Memory B cell (primary cell): ENCODE measurements at regions not wholly inside any gene's neighbourhood (a gene's known extent, or its start where the extent isn't known, plus 50 kb on each side); places are given as distances from the start of the nearest gene placed in this dataset.

ENCODE experiments used
- ATAC-seq: fragments of 150-1000 bp; cut with Tn5 transposase; 2 replicates; pipeline ENCODE4 v1.10.0; 2021; ENCODE audit warnings: low read depth, mild to moderate bottlenecking, moderate library complexity
- DNase-seq, 2 donors: peaks; one replicate each; pipeline ENCODE4 v3.0.0; 2022; ENCODE audit warnings: low spot score in 2 of 2
- H3K27ac Mint-ChIP-seq: one replicate; pipeline ENCODE4 v1.8.0; 2022; ENCODE audit warnings: mild to moderate bottlenecking, moderate library complexity, mixed read lengths
- H3K27me3 Mint-ChIP-seq: one replicate; pipeline ENCODE4 v1.8.0; 2022; ENCODE audit warnings: mixed read lengths
- H3K36me3 Mint-ChIP-seq: one replicate; pipeline ENCODE4 v1.8.0; 2022; ENCODE audit warnings: mild to moderate bottlenecking, mixed read lengths
- H3K4me1 Mint-ChIP-seq: one replicate; pipeline ENCODE4 v1.8.0; 2022; ENCODE audit warnings: mixed read lengths
- H3K4me3 Mint-ChIP-seq: one replicate; pipeline ENCODE4 v1.8.0; 2022; ENCODE audit warnings: mild to moderate bottlenecking, moderate library complexity, mixed read lengths
- H3K9me3 Mint-ChIP-seq: one replicate; pipeline ENCODE4 v1.8.0; 2022; ENCODE audit warnings: mixed read lengths

DNA sequence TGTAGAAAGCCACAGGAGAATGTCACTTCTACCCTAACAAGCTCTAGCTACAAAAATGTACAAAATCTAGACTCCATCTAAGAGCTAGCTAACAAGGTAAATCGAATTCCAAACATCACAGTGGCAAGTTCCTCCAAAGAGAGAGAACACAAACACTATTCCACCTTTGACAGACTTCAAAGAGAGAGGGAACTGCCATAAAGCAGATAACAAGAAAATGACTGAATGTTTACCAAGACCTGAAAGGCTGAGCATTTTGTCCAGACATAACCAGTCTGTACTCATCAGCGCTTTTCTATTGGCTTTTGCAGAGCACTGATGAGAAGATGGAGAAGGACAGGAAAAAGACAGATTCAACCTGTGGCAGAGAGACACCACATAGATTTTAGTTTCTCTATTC is 1419.6 kb upstream of the ALCAM start:
- Mint-ChIP-seq H3K27ac (no peak overlapping the region), H3K9me3 (no peaks in the 10 kb centered on the region), H3K4me3 (no peak overlapping the region), H3K27me3 (no peaks in the 10 kb centered on the region), H3K4me1 (no peaks in the 10 kb centered on the region), H3K36me3 (no peaks in the 10 kb centered on the region)
- DNase-seq: no peak
- no peak for ATAC-seq

DNA sequence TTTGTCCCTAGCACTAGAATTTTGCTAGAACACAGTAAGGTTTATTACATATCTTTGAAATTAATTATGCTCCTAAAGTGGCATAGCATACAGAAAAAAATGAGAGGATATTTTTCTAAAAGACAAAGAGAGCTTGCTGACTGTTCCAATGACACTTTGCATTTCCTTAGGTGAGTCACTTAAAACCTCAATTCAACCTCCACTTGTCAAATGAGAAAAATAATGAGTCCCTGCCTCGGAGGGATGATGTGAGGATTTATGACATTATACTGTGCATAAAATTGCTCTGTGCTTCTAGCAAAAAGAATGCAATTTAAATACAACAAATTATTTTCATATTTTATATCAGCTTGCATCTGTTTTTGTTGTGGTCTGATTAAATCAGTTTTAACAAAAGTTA is 1417.0 kb upstream of the ALCAM start:
- Mint-ChIP-seq H3K27me3 (no peaks in the 10 kb centered on the region), H3K4me1 (no peaks in the 10 kb centered on the region), H3K36me3 (no peaks in the 10 kb centered on the region), H3K9me3 (no peaks in the 10 kb centered on the region), H3K4me3 (no peak overlapping the region), H3K27ac (no peak overlapping the region)
- no peak for DNase-seq
- ATAC-seq: no peak

DNA sequence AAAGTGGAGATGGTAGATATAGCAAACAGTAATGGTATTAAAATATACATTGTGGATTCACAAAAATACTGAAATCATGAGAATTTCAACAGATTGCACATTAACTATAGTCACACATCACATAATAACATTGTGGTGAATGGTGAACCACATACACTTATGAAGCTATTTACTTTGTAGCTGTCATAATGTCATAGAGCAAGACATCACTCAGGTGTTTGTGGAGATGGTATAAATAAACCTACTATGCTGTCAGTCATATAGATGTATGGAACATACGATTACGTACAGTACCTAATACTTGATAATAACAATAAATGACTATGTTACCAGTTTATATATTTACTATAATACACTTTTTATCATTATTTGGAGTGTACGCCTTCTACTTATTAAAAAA is 1416.0 kb upstream of the ALCAM start:
- no peak for ATAC-seq
- Mint-ChIP-seq H3K9me3 (no peaks in the 10 kb centered on the region), H3K4me3 (no peak overlapping the region), H3K4me1 (no peaks in the 10 kb centered on the region), H3K27ac (no peak overlapping the region), H3K36me3 (no peaks in the 10 kb centered on the region), H3K27me3 (no peaks in the 10 kb centered on the region)
- no peak for DNase-seq

DNA sequence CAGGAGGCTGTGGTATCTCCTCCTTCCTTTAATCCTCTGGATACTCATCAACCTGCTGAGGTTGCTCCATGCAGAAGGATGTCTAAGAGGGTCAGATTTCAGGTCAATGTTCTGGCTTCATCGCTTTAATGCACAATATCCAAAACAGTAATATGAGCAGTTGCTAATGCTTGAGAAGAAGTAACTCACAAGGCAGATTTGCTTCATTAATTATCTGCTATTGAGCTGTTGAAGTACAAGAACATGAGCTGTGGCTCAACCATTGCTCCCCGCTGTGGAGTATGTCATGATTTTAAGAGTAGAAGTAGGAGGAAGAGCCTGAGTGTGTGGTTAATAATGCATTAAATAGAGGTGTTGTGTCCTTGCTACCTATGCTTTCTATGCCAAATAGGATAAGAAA is 1412.9 kb upstream of the ALCAM start:
- Mint-ChIP-seq H3K4me1 (no peaks in the 10 kb centered on the region), H3K4me3 (no peak overlapping the region), H3K9me3 (no peaks in the 10 kb centered on the region), H3K36me3 (no peaks in the 10 kb centered on the region), H3K27ac (no peak overlapping the region), H3K27me3 (no peaks in the 10 kb centered on the region)
- DNase-seq (no peak), ATAC-seq (no peak)

DNA sequence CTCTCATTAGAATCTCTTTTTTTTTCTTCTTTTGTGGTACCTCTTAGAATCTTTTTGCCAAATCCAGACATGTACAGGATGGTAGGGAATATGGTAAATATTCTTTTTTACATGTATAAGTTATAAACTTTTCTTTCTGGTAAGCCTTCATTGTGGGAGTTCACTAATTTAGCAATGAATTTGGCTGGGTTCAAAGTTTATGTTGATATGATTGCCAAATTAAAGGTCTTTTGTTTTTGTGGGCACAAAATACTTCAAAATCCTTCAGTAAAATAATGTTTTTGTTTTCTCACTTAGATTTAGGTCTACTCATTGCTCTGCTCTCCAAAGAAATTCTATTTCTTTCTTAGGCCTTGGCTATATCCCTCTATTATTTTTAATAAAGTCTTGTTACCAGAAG is 1405.9 kb upstream of the ALCAM start:
- no peak for DNase-seq
- no peak overlapping the region for H3K4me3 Mint-ChIP-seq
- H3K36me3 Mint-ChIP-seq: no peaks in the 10 kb centered on the region
- no peak for ATAC-seq
- H3K9me3 Mint-ChIP-seq: no peaks in the 10 kb centered on the region
- no peaks in the 10 kb centered on the region for H3K4me1 Mint-ChIP-seq
- H3K27ac Mint-ChIP-seq: no peak overlapping the region
- H3K27me3 Mint-ChIP-seq: no peaks in the 10 kb centered on the region

DNA sequence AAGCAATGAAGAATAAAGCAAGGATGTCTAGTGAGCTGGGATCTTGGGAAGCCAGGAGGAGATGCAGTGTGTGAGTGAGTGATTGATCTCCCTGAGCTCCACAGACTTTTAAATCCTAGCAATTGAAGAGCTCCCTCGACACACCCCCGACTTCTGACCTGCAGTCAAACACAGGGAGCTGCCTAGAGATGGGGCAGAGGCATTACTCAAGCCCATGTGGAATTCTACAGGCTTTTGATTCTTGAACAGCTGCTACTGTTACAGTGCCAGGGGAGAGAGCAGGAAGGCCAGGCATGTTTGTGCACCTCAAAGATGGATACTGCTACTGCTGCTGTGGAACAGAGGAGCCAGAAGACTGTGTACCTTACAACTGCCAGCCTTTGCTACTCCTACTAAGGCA is 1403.1 kb upstream of the ALCAM start:
- DNase-seq: no peak
- Mint-ChIP-seq H3K27ac (no peak overlapping the region), H3K9me3 (no peaks in the 10 kb centered on the region), H3K27me3 (no peaks in the 10 kb centered on the region), H3K4me3 (no peak overlapping the region), H3K36me3 (no peaks in the 10 kb centered on the region), H3K4me1 (no peaks in the 10 kb centered on the region)
- no peak for ATAC-seq

DNA sequence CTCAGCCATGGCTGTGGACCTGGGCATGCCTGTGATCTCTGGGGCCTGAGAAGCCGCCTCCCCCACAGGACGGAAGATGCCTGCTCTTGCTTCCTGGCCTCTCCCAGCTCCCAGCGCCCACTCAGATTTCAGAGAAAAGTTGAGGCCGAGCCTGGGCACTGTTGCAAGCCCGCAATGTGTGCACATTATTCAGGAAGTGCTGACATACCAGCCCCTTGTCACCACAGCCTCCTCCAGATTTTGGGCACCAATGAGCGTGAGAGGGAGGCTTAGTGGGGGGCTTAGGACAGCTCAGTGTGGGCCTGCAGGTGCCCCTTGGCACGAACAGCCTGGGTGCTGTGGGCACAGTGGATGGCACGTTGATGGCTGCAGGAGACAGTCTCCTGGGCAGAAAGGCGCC is 1400.9 kb upstream of the ALCAM start:
- no peak overlapping the region for H3K4me3 Mint-ChIP-seq
- DNase-seq (no peak), ATAC-seq (no peak)
- H3K9me3 Mint-ChIP-seq: no peaks in the 10 kb centered on the region
- no peaks in the 10 kb centered on the region for H3K36me3 Mint-ChIP-seq
- H3K27ac Mint-ChIP-seq: no peak overlapping the region
- no peaks in the 10 kb centered on the region for H3K4me1 Mint-ChIP-seq
- no peaks in the 10 kb centered on the region for H3K27me3 Mint-ChIP-seq

DNA sequence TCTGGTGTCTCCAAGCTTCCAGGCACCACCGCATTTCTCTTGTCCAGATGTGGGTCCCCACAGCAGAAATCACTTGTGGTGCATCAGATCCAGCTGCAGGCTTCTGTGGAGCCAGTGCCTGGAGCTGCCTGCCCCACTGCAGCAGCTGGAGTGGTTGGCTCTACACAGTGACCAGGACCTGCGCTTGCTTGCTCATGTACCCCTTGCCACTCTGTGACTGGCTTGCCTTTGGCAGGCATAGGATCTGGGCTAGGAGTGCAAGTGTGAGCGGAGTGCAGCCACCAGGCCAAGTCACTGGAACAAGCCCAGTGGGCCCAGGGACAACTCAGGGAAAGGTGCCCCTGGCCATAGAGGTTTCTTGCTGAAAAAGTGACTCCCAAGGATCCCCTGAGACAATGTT is 1400.0 kb upstream of the ALCAM start:
- H3K27me3 Mint-ChIP-seq: no peaks in the 10 kb centered on the region
- H3K4me1 Mint-ChIP-seq: no peaks in the 10 kb centered on the region
- ATAC-seq (no peak), DNase-seq (no peak)
- H3K36me3 Mint-ChIP-seq: no peaks in the 10 kb centered on the region
- H3K9me3 Mint-ChIP-seq: no peaks in the 10 kb centered on the region
- H3K27ac Mint-ChIP-seq: no peak overlapping the region
- no peak overlapping the region for H3K4me3 Mint-ChIP-seq

DNA sequence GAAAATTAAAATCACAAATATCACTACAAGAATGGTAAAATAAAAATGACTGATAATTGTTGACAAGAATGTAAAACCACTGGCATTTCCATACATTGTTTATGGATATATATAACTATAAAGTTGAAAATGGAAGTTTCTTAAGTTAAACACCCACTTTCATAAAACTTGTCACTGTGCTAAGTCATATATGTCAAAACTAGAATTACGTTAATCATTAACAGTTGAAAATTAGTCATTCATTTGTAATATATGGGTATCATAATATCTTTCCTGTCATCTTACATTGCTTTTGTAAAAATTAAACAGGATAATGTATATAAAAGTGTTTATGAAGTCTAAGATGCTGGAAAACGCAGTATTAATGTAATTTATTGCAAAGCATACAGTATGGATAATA is 1398.6 kb upstream of the ALCAM start:
- no peak for ATAC-seq
- Mint-ChIP-seq H3K9me3 (no peaks in the 10 kb centered on the region), H3K4me3 (no peak overlapping the region)

DNA sequence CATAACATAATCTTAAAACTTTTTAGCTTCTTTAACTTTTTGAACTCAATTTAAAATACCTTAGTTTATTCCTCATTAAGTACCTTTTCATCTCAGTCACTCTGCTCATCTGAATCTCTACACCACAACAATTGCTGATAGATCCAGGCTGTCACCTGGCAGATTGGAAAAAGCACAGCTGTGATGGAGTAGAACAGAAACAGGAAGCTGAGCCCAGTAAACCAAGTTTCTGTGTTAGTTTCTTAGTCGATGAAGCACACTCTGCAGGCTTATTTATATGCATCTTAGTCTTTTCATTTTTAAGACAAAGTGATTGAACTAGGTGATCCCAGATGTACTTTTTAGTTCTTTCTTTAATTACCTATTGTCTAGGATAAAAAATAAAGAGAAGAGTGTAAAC is 1398.0 kb upstream of the ALCAM start:
- peak; percentile 21 for ATAC-seq
- Mint-ChIP-seq H3K27ac (no peak overlapping the region), H3K27me3 (no peaks in the 10 kb centered on the region)

More for the DNA sequence above, 1398.6 kb upstream of the ALCAM start:
- Mint-ChIP-seq H3K27ac (no peak overlapping the region), H3K4me1 (no peaks in the 10 kb centered on the region), H3K27me3 (no peaks in the 10 kb centered on the region), H3K36me3 (no peaks in the 10 kb centered on the region)
- DNase-seq: no peak

DNA sequence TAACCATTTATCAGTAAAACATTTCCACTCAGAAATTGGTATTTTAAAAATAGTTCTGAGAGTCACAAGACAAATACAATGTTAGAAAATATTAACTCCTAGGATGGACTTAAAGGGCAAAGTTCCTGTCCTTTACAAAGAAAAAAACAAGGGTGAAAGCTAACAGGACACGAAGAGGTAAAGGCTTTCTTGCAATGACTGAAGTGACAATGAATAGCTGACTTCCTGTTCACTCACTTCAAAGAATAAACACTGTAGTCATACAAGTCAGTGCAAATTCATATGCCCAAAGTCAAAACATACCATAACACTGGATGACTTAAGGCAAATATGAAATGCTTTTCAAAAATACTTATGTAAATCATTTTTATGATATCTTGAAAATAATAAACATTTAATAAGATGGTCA is 1389.8 kb upstream of the ALCAM start:
- Mint-ChIP-seq H3K4me3 (no peak overlapping the region), H3K9me3 (no peaks in the 10 kb centered on the region), H3K27me3 (no peaks in the 10 kb centered on the region), H3K27ac (no peak overlapping the region), H3K4me1 (no peaks in the 10 kb centered on the region), H3K36me3 (no peaks in the 10 kb centered on the region)
- no peak for ATAC-seq
- no peak for DNase-seq

More for the DNA sequence above, 1398.0 kb upstream of the ALCAM start:
- H3K36me3 Mint-ChIP-seq: no peaks in the 10 kb centered on the region
- no peak for DNase-seq
- H3K4me1 Mint-ChIP-seq: no peaks in the 10 kb centered on the region
- H3K9me3 Mint-ChIP-seq: no peaks in the 10 kb centered on the region
- H3K4me3 Mint-ChIP-seq: no peak overlapping the region

DNA sequence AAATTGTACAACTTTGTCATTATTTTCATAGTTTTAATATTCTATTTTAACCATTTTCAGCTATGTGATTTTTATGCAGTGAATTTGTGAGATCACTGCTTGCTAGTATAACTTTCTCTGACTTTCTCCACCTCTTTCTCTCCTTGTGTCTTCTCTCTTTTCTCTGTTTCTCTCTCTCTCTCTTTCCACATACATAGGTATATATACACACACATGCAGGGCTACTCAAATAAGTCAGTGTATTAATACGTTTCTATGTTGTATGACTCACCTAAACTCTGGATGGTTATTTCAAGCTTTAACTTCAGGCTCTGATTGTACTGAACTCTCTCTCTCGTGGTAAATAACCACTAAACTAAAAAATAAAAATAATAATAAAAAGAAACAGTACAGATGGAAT is 1389.3 kb upstream of the ALCAM start:
- H3K27ac Mint-ChIP-seq: no peak overlapping the region
- H3K27me3 Mint-ChIP-seq: no peaks in the 10 kb centered on the region
- H3K36me3 Mint-ChIP-seq: no peaks in the 10 kb centered on the region
- no peak for DNase-seq
- no peak overlapping the region for H3K4me3 Mint-ChIP-seq
- H3K4me1 Mint-ChIP-seq: no peaks in the 10 kb centered on the region
- no peaks in the 10 kb centered on the region for H3K9me3 Mint-ChIP-seq
- no peak for ATAC-seq

DNA sequence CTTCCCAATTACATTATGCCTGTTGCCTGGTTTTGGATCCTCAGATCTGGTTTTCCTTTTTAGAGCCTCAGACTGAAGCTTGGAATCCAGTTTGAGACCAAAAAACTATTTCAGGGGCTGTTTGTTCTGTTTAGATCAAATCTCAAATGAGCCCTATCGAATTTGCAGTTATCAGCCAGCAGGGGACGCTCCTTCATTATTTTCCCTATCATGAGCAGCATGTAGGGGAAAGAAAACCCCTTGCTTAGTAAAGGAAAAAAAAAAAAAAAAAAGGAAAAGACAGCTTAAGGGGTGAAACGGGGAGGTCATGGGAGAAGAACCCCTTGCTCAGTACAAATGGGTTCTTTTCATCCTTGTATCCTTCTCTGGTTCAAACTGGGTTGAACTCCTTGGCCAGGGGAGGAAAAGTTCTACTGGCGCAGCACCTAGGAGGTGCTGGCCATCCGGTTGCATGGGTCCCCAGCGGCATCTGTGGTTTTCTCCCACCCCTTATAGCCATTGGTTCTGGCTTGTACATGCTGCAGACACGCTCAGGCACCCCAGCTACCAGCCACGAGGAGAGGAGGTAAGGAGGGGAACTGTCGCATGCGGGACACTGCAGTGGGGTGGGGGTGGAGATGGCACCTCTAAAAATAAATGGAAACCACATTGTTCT is 1375.1 kb upstream of the ALCAM start:
- ATAC-seq: no peak
- Mint-ChIP-seq H3K4me3 (no peak overlapping the region), H3K4me1 (no peaks in the 10 kb centered on the region), H3K27ac (no peak overlapping the region), H3K36me3 (no peaks in the 10 kb centered on the region), H3K27me3 (no peaks in the 10 kb centered on the region), H3K9me3 (no peaks in the 10 kb centered on the region)
- no peak for DNase-seq

DNA sequence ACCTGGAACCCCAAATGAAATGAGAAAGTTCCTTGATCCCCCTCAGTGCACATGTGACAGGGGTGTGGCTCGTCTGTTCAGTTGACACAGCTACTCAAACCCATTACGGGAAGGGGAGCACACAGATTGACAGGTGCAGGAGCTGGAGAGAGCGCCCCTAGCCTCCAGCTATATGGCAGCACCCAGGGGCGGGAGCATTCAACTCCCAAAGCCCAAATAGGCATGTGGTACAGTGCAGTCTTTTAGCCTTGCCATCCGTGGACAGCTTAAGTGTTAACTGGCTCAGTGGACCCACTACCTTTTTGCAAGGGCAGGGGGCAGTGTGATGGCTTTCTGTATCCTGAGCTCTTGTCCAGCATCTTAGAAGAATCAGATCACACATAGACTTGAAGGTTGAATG is 1374.2 kb upstream of the ALCAM start:
- H3K27me3 Mint-ChIP-seq: no peaks in the 10 kb centered on the region
- no peaks in the 10 kb centered on the region for H3K36me3 Mint-ChIP-seq
- H3K4me3 Mint-ChIP-seq: no peak overlapping the region
- no peaks in the 10 kb centered on the region for H3K9me3 Mint-ChIP-seq
- ATAC-seq (no peak), DNase-seq (no peak)
- H3K27ac Mint-ChIP-seq: no peak overlapping the region
- no peaks in the 10 kb centered on the region for H3K4me1 Mint-ChIP-seq

DNA sequence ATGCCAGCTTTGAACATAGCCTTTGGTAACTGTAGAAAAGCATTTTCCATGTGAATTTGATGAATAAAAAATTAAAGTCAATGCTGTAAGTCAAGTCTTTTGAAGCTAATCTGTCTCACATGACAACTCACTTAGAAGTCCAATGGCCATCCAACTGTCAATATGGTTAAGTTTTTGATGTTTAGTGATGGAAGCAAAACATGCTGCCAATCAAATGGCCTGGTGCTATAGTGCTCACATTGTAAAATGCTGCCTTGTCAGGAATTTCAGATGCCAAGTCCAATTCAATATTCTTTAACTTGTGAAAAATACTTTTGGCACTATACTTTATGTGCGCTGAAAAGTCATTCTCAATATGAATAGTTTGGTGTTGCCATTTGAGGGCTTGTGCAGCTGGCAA is 1361.8 kb upstream of the ALCAM start:
- H3K9me3 Mint-ChIP-seq: no peaks in the 10 kb centered on the region
- DNase-seq: no peak
- no peaks in the 10 kb centered on the region for H3K27me3 Mint-ChIP-seq
- no peak overlapping the region for H3K27ac Mint-ChIP-seq
- H3K36me3 Mint-ChIP-seq: no peaks in the 10 kb centered on the region
- H3K4me1 Mint-ChIP-seq: no peaks in the 10 kb centered on the region
- ATAC-seq: no peak
- no peak overlapping the region for H3K4me3 Mint-ChIP-seq
